ENCODE measurements at regions not wholly inside any gene's neighbourhood (a gene's known extent, or its start where the extent isn't known, plus 50 kb on each side); places are given as distances from the start of the nearest gene placed in this dataset.

DNA sequence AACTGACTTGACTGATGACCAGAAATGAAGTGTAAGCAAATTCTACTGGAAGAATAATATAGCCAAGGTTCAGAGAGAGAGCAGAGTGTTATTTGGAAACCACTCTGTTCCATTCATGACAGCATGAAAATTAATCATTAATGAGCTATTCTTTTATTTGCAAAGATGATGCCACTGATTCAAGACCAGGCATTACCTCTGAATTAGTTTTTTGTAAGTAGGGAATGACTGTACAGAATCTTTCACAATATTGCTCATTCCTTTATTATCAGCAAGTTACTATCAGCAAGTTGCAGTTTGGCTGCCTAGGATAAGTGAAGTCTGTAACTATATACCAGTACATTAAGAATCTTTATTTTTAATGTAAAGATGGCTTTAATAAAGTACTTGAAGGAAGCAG lies 75.1 kb upstream of the RGMB start:
- no peak for DNase-seq (ENCODE audit: low spot score)

DNA sequence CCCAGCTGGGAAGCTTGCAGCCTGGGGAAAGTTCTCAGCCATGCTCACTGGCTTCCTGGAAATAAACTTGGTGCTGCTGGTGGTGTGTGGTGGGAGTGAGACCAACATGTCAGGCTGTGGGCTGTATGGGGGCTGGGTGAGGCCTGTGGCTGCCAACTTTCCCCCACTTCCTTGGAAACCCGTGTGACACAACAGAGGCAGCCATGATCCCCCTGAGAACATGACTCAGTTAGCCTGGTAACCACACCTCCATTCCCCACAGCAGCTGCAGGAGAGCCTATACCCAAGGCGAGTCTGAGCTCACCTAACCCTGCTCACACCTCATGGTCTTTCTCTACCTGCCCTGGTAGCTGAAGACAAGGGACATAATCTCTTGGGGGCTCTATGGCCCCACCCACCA lies 72.7 kb upstream of the RGMB start:
- DNase-seq (ENCODE audit: low spot score) = no peak

DNA sequence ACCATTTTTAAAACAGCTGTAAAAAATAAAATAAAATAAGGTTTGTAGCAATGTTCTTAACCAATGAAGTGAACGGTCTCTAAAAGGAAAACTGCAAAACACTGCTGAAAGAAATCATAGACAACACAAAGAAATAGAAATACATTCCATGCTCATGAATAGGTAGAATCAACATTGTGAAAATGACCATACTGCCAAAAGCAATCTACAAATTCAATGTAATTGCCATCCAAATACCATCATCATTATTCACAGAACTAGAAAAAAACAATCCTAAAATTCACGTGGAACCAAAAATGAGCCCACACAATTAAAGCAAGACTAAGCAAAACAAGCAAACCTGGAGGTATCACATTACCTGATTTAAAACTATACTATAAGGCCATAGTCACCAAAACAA lies 67.6 kb upstream of the RGMB start:
- DNase-seq (ENCODE audit: low spot score) = no peak

DNA sequence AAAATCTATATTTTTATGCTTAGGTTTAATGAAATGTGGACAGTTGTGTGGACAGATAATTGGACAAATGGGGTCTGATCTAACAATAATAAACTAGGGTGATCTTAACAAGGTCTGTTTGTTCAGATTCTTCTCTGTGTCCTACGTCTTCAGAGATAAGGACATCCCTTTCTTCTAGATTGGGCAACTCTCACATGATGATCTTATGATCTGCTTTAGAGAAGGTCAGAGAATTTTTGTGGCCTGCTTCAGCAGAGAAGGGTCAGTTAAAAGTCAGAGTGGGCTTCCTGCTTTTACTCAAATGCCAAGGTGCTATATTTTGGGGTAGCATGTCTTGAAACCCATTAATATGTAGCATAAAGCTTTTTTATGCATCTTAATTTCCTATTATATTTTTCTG lies 63.8 kb upstream of the RGMB start:
- no peak for DNase-seq (ENCODE audit: low spot score)

DNA sequence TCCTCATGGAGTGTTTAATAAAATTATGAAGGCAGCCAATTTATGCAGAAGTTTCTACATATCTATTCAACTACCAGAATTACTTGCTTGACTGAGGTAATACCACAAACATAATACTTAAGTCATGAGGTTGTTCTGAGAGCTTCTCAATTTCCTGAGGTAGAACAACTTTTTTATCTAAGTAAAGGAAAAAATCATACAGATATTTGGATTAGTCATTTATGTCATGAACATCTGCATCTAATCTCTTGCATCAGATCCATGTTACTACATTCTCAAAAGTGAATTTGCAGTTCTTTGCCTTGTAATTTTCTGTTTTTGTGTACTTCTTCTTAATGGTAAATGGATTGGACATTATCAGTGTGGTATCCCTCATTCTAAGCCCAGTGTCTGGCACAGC lies 60.4 kb upstream of the RGMB start:
- no peak for DNase-seq (ENCODE audit: low spot score)

DNA sequence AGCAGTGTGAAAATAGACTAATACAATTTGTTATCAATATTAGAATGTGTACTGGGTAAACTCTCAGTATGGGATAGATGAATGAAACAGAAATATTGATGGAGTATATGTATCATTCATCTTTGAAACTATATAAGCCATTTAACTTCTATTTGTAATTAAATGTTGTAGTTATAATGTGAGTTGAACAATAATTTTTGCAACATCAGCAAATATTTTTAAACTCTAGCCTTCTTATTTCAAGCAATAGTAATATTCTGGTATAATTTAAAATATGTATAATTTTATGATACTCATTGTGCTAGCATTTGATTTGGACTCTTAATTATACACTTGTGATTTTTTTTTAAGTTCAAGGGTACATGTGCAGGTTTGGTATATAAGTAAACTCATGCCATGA lies 59.6 kb upstream of the RGMB start:
- no peak for DNase-seq (ENCODE audit: low spot score)

DNA sequence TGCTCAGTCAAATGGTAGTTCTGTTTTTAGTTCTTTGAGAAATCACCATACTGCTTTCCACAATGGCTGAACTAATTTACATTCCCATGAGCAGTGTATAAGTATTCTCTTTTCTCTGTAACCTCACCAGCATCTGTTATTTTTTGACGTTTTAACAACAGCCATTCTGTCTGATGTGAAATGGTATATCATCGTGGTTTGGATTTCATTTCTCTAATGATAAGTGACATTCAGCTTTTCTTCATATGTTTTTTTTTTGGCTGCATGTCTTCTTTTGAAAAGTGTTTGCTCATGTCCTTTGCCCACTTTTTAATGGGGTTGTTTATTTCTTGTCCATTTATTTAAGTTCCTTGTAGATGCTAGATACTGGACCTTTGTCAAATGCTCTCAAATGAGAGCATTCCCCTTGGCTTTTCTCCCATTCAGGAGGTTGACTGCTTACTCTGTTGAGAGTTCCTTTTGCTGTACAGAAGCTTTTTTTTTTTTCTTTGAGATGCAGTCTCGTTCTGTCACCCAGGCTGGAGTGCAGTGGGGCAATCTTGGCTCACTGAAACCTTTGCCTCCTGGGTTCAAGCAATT lies 58.7 kb upstream of the RGMB start:
- no peak for DNase-seq (ENCODE audit: low spot score)

DNA sequence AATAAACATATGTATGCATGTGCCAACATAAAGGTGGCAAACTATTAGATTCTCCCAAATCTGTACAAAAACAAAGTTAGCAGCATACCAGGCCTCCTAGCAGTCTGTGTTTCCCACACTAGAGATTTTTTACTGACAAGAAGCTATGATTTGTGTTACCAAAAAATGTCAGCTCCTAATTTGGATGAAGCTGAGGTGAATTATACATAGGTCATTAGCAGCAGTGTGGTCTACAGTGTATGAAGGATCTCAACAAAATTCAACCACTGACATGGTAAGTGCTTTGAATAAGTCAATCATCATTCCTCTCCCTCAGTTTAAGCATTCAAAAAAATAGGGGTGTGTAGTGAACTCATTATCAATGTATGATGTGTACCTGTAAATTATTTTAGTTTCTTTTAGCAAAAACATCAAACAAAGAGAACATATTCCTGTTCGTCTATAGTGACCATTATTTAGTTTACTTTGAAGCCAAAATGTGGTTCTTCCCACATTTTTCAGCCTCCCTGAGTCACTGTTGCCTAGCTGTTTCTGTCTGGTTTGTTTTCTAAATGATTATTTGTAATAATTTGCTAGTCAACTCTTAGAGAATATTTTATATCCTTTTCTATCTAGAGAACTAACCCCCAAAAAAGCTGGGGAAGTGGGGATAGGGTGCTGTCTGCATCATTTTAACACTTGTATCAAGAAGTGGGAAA lies 52.1 kb upstream of the RGMB start:
- DNase-seq (ENCODE audit: low spot score) = no peak

DNA sequence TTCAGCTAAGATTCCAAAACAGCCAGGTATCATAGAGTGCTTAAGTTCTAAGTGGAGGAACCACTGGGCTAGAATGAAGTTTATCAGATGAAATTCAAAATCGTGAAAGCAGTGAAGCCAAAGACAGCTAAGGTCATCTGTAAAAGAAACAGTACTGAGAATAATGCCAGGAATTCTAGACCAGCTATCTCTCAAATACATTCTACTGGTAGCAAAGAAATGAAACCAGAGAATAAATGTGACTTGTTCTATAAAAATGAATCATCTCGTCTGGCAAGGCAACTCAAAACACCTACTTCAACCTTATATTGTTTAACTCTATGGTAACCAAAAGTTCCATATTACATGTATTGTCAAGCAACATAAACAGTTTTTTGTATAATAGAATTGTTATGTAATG lies 51.3 kb upstream of the RGMB start:
- no peak for DNase-seq (ENCODE audit: low spot score)

DNA sequence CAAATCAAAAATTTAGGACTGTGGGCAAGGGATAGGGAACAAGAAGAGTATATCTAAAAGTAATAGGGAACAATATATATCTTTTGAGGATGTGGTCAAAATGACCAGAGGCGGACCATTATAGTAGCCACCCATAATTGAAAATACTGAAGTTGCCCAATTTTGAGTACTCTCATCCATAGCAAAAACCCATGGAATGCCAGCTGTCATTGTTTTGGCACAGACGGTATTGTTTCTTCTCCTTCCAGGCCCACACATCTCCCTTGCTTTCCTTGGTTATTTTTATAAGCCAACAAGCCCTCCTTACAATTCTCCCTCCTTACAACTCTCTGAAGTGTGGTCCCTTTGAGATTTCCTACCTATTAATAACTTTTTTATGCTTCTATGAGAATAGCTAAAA lies 50.4 kb upstream of the RGMB start:
- DNase-seq (ENCODE audit: low spot score) = no peak
